HG03565 (cell line): ENCODE measurements at regions not wholly inside any gene's neighbourhood (a gene's known extent, or its start where the extent isn't known, plus 50 kb on each side); places are given as distances from the start of the nearest gene placed in this dataset.
"Not testable (repeated sequence)": the region's sequence is repeated elsewhere in the genome, so short reads cannot be mapped to it uniquely, and the experiment has no call there.

Experiments used
- ATAC-seq: cut with Tn5 transposase; IDR thresholded peaks from one replicate; pipeline ENCODE4 v1.9.1; 2021; ENCODE audit warnings: mild to moderate bottlenecking, moderate library complexity; ENCODE audit not compliant: unreplicated experiment

DNA sequence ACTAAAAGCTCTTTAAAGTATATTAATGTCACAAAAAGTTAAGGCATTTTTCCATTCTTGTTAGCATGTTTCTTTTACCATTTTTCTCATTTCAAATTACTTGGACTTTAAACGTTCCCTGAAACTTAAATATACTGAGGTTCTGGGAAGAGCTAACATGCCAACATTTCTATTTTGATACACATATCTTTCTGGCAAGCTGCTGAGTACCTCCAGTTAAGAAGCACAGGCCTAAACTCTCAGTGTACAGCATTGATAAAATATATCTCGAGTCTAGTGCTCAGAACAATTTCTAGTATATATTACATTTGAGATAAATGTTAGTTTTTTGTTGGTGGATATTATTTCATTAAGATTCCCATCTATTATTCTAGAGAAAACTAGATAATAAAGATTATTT, 612.9 kb upstream of the KCND2 start:
- no peak for ATAC-seq

GRCh38 chr7:119664601-119665000, 608.4 kb upstream of the KCND2 start:
- ATAC-seq = no peak

- ATAC-seq = no peak
These were observed 607.2 kb upstream of the KCND2 start for GRCh38 chr7:119665796-119666195.

- no peak for ATAC-seq
These were observed 591.6 kb upstream of the KCND2 start for GRCh38 chr7:119681336-119681735.

- no peak for ATAC-seq
These were observed 588.2 kb upstream of the KCND2 start for GRCh38 chr7:119684763-119685162.

DNA sequence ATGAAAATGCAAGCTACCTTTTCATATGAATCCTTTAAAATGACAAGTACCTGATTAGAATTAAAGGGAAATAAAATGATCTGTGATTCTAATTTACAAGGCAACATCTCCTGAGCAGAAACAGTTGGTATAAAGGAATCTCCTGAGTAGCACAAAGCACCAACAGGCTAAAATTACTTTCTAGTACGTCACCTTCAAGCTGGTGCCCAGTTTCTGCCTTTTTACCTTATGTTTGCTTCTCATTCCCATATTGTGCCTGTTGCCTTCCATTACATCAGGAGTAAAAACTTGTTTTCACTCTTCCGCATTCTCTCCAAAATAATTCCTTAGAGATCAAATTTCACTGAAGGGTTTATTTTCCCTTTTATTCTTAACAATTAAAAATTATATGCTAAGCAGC, 587.1 kb upstream of the KCND2 start:
- no peak for ATAC-seq

DNA sequence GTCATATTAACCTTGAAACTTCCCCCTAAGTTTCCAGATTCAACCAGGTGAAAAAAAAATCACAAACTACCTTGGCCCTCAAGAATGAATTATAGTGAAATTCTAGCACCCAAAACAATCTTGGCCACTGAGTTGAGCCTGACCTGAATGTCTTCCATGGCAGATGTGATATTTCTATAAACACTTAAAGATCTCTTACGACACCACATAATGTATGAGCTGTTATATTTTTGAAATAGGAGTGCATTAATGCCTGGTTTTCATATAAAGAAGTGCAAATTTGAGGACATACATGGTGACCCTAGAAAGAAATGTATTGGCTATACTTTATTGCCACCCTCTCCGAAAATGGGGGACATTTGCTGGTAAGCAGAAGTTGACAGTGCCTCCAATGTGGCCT, 584.1 kb upstream of the KCND2 start:
- no peak for ATAC-seq

DNA sequence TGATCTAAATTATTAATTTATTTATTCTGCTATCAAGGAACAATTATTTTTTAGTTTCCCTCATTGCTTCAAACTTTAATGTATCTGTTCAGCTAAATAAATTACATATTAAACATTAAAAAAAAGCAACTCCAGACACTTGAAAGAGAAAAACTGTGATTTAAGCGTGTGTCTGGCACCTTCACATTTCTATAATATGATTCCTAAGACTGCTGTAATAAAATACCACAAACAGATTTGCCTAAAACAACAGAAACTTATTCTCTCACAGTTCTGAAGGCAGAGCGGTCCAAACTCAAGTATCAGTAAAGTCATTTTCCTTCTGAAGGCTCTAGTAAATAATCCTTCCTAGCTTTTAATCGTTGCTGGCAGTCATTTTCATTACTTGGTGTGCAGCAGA, 580.4 kb upstream of the KCND2 start:
- no peak for ATAC-seq

- no peak for ATAC-seq
These were observed 578.5 kb upstream of the KCND2 start for GRCh38 chr7:119694506-119694905.

DNA sequence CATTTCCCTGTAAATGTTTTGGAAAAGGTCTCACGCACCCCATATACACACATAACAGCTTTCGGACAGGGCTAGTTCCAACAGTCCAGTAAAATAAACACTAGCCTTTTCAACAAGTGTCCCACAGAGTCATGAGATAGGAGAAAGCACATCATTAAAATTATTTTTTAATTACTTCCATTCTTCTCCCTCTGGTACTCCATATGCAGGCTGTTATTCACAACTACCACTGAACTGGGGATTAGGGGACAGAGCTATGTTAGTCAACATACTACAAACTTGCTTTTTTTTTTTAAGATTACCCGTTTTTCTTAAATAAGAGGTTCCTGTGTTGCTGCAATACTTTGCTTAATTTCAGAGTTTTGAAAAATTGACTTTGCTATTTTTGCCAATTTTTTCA, 576.6 kb upstream of the KCND2 start:
- no peak for ATAC-seq

- ATAC-seq = no peak
These were observed 569.1 kb upstream of the KCND2 start for GRCh38 chr7:119703895-119704294.

- no peak for ATAC-seq
These were observed 566.4 kb upstream of the KCND2 start for GRCh38 chr7:119706608-119707007.

- no peak for ATAC-seq
These were observed 564.1 kb upstream of the KCND2 start for GRCh38 chr7:119708891-119709290.

DNA sequence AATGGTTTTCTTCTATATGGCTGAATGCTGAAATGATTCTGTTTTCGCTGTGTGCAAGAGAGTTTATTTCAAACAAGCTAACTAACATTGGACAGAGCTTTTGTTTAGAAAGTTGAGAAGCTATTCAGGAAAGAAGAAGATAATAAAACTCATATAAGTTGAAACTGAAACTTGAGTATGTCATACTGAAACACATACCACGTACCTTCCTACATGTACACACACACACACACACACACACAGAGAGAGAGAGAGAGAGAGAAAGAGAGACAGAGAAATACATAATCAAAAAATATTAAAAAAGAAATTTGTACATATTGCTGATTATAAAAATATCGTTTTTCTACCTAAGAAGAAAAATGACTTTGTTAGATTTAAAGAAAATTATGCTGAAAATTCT, 561.9 kb upstream of the KCND2 start:
- ATAC-seq = peak; percentile 94

DNA sequence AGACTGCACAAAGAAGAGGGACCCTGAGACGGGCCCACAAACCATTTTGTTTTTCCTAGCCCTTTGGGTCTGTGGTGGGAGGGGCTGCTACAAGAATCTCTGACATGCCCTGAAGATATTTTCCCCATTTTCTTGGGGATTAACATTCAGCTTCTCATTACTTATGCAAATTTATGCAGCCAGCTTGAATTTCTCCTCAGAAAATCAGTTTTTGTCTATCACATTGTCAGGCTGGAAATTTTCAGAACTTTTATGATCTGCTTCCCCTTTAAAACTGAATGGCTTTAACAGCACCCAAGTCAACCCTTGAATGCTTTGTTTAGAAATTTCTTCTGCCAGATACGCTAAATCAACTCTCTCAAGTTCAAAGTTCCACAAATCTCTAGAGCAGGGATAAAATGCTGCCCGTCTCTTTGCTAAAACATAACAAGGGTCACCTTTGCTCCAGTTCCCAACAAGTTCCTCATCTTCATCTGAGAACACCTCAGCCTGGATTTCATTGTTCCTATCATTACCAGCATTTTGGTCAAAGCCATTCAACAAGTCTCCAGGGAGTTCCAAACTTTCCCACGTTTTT, 560.0 kb upstream of the KCND2 start:
- no peak for ATAC-seq

GRCh38 chr7:119713606-119714005, 559.4 kb upstream of the KCND2 start:
- ATAC-seq = no peak

DNA sequence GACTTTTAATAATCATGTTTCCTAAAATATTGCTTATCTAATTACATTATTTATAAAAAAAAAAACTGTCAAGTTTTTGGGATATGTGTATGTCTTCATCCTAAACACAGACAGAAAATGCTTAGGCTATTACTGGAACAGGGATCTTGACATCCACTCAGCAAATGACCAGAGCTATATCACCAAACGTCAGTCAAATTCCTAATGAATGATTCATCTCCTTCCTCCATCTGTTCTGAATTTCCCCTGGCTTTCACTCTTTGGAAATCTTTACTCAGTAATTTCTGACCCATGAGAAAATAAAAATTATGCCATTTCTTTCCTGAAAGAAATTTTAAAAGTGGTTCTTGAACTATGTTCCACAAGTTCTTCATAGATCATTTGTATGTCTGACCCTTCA, 552.4 kb upstream of the KCND2 start:
- ATAC-seq = no peak

- no peak for ATAC-seq
These were observed 548.8 kb upstream of the KCND2 start for GRCh38 chr7:119724041-119724792.

GRCh38 chr7:119733127-119733879, 539.7 kb upstream of the KCND2 start:
- no peak for ATAC-seq

GRCh38 chr7:119737390-119737789, 535.6 kb upstream of the KCND2 start:
- ATAC-seq = no peak

- not testable (repeated sequence) for ATAC-seq
These were observed 527.7 kb upstream of the KCND2 start for GRCh38 chr7:119745280-119745679.

DNA sequence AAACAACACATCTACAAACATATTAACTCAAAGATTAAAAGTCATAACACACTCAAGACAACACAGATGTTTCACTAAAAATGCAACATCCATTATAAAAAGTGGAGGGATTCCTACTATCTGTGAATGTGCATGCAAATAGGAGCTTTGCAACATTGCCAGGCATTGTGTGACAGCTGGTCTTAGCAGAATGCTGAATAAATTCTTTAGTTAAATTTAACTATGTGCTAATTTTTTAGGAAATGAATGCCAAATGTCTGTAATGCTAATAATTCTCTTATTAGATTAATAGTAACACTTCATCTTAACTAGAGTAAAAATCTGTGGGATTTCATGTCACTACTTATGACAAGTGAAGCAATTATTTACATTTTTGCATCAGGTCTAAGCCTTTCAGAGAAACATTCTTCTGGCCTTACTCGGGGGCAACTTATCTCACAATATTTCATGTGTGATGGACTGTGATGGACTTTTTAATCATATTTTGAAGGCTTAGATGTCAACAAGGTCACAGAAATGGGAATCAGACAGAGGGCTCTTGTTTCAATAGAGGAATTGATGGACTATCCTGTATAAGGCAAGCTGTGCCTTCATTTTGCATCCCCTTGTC, 524.6 kb upstream of the KCND2 start:
- ATAC-seq = no peak
